ENCODE measurements at regions not wholly inside any gene's neighbourhood (a gene's known extent, or its start where the extent isn't known, plus 50 kb on each side); places are given as distances from the start of the nearest gene placed in this dataset.
"Not testable (repeated sequence)": the region's sequence is repeated elsewhere in the genome, so short reads cannot be mapped to it uniquely, and the experiment has no call there.

DNA sequence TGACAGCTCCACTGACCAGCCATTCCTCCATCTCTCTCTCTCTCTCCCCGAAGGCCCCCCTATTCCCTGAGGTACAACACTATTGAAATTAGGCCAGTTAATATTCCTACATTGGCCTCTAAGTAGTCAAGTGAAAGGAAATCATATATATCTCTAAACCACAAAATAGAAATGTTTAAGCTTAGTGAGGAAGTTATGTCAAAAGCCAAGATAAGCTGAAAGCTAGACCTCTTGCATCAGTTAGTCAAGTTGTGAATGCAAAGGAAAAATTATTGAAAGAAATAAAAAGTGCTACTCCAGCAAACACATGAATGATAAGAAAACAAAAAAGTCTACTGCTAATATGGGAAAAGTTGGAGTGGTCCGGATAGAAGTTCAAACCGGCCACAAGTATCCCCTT, 301.3 kb upstream of the RBMS1 start:
- DNase-seq (ENCODE audit: low read depth in 3 of 3) = no peak

DNA sequence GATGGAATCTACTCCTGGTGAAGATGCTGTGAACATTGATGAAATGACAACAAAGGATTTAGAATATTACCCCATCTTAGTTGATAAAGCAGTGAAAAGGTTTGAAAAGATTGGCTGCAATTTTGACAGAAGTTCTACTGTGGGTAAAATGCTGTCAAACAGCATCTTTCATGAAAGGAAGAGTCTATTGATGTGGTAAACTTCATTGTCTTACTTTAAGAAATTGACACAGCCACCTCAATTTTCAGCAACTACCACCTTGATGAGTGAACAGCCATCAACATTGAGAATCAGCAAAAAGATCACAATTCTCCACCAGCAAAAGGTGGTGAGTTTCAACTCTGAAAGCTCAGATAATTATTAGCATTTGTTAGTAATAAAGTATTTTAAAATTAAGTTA, 310.3 kb upstream of the RBMS1 start:
- DNase-seq (ENCODE audit: low read depth in 3 of 3) = no peak

DNA sequence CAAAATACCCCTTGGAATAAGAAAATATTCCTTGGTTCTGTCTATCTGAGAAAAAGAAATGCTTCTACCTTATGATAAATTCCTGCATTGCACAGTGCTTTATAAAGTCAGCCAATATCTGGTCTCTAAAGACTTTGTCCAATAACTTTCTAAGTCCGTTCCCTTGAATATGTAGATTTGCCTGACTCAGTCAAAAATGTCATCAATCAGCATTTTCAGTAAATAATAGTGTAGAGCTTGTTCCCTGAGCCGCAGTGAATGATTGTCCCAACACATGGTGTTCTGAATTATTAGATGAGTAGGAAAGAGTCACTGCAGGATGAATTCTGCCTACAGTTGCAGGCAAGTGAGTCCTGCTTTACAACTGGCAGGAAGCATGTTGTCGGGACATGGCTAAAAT, 316.8 kb upstream of the RBMS1 start:
- no peak for DNase-seq (ENCODE audit: low read depth in 3 of 3)

DNA sequence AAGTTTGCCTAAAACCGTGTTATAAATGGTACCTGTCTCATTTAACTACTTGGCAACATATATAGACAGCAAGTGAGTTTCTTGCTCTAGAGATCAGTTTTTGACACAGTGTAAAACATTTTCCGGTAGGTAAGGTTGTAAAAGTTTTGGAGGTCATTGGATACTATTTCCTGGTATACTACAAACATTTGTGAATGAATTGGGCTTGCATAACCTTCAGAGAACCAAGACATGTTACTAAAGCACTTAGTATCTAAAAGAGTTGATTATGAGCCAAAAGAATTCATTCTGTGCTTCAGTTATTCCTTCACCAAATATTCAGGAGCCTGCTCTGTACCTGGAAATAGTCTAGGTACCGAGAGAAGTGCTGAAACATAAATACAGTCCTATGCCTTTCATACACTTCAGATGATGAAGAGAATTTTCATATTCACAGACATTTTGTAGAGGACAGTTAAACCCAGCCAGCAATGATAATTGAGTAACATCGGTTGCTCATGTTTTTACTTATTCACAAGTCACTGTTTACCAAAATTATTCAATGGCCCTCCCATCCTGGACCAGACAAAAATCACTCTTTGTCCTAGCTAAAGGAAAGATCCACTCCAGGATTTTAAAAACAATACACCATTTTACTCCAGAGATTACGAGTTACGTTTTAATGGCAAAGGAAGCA, 319.4 kb upstream of the RBMS1 start:
- no peak for DNase-seq (ENCODE audit: low read depth in 3 of 3)

DNA sequence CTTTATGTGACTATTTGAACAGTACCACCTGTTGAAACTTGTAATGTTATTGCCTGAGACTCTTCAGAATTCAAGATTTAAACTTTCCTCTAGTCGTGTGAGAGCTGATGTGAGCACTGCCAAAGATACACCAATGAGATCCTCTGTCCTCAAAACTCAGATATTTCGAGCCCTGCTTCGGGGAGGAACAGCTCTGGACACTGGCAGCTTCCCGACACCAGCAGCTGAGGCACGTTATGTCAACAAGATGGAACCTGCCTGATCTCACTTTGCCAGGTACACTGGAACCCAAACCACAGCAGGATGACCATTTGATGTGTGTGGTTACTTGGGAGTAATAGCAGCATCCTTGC, 319.9 kb upstream of the RBMS1 start:
- no peak for DNase-seq (ENCODE audit: low read depth in 3 of 3)

DNA sequence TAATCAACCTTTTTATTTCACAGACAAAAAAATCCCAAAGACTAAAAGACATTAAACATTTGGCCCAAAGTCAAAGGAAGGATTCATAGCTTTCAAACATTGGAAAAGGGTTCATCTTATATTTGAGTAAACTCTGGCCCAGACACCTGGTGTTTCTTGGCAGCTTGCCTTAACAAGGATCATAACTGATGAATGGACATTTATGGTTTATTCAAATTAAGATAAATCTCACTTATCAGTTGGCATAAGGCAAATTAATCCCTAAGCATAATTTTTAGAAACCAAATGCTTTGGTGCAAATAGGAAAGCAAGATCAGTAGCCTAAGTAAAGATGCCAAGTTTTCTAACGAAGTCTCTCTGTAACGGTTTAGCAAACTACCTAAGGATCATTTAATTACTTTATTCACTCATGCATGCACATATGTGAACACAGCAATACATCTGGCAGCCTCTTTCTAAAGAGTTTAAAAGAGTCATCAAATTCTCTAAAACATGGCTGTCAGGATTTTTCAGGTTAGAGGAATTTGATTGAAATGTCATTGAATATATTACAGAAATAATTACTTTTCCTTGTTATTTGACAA, 323.4 kb upstream of the RBMS1 start:
- no peak for DNase-seq (ENCODE audit: low read depth in 3 of 3)

DNA sequence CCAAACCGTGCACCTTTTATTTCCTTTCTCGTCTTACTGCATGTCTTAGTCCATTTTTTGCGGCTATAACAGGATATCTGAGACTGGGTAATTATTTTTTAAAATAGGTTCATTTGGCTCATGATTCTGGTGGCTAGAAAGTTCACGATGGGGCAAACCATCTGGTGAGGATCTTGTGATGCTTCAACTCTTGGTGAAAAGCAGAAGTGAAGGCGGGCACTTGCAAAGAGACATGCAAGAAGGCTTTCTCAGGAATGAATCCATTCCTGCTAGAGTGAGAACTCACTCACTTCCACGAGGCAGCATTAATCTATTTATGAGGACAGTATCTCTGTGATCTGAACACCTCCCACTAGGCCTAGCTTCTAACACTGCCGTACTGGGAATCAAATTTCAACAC, 327.1 kb upstream of the RBMS1 start:
- no peak for DNase-seq (ENCODE audit: low read depth in 3 of 3)

DNA sequence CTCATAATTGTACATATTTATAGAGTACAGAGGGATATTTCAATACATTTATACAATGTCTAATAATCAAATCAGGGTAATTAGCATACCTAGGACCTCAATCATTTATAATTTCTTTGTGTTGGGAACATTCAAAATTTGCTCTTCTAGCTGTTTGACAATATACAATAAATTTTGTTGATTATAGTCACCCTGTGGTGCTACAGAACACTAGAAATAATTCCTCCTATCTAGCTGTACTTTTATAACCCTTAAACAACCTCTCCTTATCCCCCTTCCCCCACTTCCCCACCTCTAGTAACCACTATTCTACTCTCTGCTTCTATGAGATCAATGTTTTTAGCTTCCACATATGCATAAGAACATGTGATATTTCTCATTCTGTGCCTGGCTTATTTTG, 328.4 kb upstream of the RBMS1 start:
- no peak for DNase-seq (ENCODE audit: low read depth in 3 of 3)

GRCh38 chr2:160825433-160825832, 331.8 kb upstream of the RBMS1 start:
- no peak for DNase-seq (ENCODE audit: low read depth in 3 of 3)

GRCh38 chr2:160826496-160826895, 332.9 kb upstream of the RBMS1 start:
- no peak for DNase-seq (ENCODE audit: low read depth in 3 of 3)

DNA sequence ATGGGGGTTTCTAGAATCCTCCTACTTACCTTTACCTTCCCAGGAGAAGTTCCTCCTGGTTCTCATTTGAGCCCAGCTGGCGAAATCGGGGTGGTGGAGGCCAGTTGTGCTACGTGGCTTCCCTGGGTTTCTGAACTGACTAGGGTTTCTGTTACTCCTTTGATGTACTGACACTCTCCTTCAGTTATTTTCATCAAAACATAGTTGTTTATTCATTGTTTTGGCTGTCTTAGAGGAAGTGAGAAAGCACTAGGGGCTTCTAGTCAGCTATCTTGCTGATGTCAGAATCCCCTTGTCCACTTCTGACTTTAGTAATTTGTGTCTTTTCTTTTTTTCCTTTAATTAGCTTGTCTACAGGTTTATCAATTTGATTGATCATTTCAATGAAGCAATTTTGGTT, 332.2 kb upstream of the TANK start:
- DNase-seq (ENCODE audit: low read depth in 3 of 3) = no peak

GRCh38 chr2:160832381-160832780, 327.8 kb upstream of the TANK start:
- not testable (repeated sequence) for DNase-seq (ENCODE audit: low read depth in 3 of 3)

- no peak for DNase-seq (ENCODE audit: low read depth in 3 of 3)
Measured at GRCh38 chr2:160835166-160835565, 325.1 kb upstream of the TANK start.

DNA sequence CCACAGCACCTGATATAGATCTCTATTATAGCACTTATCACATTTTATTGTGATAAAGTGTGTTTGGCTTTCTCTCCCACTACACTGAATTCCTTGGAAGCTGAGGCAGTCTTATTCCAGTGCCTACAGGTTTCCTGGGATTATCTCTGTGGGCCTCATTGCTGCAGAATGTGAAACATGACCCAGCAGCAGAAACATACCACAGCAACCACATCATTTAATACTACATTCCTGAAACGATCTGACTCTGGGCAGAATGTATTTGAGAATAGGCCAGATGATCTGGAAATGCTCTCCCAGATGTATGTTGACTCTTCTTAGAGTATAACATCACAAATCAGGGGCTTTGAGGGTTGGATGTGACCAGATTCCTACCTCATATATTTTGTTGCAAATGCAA, 323.5 kb upstream of the TANK start:
- DNase-seq (ENCODE audit: low read depth in 3 of 3) = no peak

DNA sequence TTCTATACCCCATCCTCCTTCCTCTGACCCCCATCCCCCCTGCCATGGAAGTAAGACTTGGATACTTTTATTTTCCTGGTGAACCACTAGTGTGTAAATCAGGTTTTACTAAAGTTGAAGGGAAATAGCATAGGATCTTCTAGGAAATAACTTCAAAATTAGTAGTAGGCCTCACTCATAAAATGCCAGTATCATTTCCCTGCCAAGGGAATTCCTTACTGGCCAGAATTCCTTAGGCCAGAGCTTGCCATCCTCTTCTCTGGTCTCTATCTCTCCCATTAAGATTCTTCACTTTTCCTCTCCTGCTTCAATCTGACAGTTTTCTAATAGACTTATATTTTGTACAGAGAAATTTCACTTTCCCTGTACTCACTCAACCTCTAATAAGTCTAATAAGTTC, 322.8 kb upstream of the TANK start:
- no peak for DNase-seq (ENCODE audit: low read depth in 3 of 3)

- no peak for DNase-seq (ENCODE audit: low read depth in 3 of 3)
Measured at GRCh38 chr2:160838147-160838546, 322.1 kb upstream of the TANK start.

- no peak for DNase-seq (ENCODE audit: low read depth in 3 of 3)
Measured at GRCh38 chr2:160838691-160839090, 321.5 kb upstream of the TANK start.

DNA sequence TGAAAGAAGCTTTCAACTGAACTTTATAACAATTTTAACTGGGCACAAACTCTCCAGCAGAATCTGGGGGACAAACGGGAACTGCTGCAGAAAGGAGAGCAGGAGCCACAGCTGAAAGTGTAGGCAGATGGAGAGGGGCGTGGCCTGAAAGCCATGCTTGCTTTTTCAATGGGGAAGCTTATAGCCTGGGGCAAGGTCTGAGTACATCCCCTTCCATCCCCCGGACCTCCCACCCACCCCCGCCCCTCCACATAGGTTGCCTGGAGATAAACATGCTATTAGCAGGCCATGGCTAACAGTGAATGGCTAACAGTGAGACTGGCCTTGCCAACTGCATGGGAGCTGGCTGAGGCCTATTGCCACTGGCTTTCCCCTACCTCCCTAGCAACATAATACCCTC, 317.9 kb upstream of the TANK start:
- DNase-seq (ENCODE audit: low read depth in 3 of 3) = no peak

DNA sequence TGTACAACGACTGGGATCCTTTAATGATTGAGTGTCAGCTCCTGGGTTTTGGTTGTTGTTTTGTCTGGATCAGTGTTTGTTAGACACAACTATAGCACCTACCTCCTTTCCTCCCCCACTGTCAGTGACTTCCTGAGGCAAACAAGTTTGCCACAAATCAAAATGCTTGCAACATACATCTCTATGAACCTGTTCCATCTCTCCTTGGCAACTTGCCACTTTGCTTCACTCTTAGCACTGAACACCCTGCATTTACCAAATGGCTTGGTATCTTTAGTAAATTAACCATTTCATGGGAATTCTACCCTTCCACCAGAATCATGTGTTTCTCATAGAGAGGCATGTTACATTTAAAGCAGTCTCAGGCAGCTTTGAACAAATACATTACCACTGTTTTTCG, 301.1 kb upstream of the TANK start:
- DNase-seq (ENCODE audit: low read depth in 3 of 3) = no peak

DNA sequence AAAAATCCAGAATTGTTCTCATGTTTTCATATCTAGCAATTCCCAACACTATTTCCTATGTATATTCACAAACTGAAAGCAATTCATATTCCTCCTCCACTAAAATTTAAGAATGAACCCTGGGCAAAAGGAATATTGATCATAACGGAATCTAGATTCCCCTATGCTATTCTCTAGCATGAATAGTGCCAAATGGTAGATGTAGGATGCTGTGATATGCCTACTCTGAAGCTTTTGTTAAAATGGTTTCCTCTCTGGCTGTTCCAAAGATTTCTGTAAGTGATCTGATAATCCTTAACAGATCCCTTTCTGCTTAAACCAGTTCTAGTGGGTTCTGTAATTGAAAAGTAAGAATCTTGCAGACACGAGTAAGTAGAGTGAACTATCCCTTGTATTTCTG, 298.0 kb upstream of the TANK start:
- DNase-seq (ENCODE audit: low read depth in 3 of 3) = no peak

GRCh38 chr2:160868891-160869290, 291.3 kb upstream of the TANK start:
- no peak for DNase-seq (ENCODE audit: low read depth in 3 of 3)

- no peak for DNase-seq (ENCODE audit: low read depth in 3 of 3)
Measured at GRCh38 chr2:160869411-160869810, 290.8 kb upstream of the TANK start.

DNA sequence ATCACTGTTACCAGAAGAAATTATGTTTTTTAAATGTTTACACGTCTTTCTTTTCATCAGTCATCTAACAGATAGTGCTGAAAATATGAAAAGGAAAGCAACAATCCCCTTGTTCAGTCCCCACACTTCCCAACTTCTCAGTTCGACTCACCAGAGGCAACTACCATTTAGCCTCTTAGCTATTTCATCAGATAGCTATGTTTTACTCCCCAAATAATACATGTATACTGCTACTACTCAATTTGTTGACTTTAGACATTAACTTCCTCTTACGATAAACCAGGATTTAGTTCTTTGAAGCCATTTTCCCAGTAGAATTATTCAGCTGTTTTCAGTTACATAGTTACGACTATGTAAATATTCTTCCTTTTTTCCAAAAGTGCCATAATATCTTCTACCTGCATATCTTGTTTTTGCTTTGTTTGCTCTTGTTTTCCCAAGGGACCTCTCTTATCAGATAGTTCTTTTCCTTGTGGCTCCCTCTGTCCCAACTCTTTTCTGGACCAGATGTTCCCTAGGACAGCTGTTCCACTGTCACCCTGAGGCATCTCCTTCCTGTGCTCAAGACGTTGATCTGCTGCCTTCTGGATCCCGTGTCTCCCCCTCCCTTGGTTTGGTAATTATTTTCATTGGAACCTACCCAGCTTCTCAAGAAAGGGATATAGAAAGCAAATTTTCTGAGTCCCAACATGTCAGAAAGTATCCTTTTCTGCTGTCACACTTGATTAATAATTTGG, 289.3 kb upstream of the TANK start:
- no peak for DNase-seq (ENCODE audit: low read depth in 3 of 3)

GRCh38 chr2:160871953-160872352, 288.3 kb upstream of the TANK start:
- DNase-seq (ENCODE audit: low read depth in 3 of 3) = no peak

All from stimulated activated CD4-positive, alpha-beta T cell treated with anti-CD3 and anti-CD28 coated beads, TNF-alpha, amount 100 ng/mL, for 48 hours (primary cell).